Prostate gland (tissue), 2 donors: ENCODE measurements at regions not wholly inside any gene's neighbourhood (a gene's known extent, or its start where the extent isn't known, plus 50 kb on each side); places are given as distances from the start of the nearest gene placed in this dataset.

ENCODE experiments used
- POLR2A ChIP-seq: fragments of 450-650 bp; IDR thresholded peaks from one replicate; pipeline ENCODE4 v1.6.1; 2016; ENCODE audit warnings: antibody characterized with exemption, mild to moderate bottlenecking
- POLR2AphosphoS5 ChIP-seq: sonication (generic); formaldehyde crosslinking; IDR thresholded peaks from one replicate; pipeline ENCODE4 v1.6.1; 2017; ENCODE audit warnings: antibody characterized with exemption
- TF ChIP-seq, protein P1 (sequence below), 4 experiments: fragments of 200-600 bp in 2 of 4; fragments of 450-650 bp in 2 of 4; sonication (generic) in 2 of 4; IDR thresholded peaks; 1 replicate in 3 of 4; 2 replicates in 1 of 4; pipeline ENCODE4 v1.5.1; 2016 to 2019; ENCODE audit warnings: antibody characterized with exemption in 4 of 4, mild to moderate bottlenecking in 2 of 4, moderate library complexity in 2 of 4

DNA sequence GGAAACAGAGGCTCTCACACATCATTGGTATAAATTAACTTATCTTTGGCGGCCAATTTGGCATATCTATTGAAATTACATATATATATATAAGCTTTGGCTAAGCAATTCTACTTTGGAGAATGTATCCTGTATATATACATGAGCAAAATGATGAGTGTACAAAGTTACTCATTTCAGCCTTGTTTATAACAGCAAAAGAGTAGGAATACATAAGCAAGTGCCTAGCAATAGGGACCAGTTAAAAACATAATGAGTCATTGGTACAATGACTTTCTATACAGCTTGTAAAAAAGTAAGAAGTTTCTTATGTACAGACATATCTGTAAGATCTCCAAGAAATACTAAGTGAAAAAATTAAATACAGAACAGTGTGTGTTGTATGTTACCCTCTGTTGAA lies 190.8 kb downstream of the LTN1 start:
- TF ChIP-seq, protein P1, sequence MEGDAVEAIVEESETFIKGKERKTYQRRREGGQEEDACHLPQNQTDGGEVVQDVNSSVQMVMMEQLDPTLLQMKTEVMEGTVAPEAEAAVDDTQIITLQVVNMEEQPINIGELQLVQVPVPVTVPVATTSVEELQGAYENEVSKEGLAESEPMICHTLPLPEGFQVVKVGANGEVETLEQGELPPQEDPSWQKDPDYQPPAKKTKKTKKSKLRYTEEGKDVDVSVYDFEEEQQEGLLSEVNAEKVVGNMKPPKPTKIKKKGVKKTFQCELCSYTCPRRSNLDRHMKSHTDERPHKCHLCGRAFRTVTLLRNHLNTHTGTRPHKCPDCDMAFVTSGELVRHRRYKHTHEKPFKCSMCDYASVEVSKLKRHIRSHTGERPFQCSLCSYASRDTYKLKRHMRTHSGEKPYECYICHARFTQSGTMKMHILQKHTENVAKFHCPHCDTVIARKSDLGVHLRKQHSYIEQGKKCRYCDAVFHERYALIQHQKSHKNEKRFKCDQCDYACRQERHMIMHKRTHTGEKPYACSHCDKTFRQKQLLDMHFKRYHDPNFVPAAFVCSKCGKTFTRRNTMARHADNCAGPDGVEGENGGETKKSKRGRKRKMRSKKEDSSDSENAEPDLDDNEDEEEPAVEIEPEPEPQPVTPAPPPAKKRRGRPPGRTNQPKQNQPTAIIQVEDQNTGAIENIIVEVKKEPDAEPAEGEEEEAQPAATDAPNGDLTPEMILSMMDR (IDR thresholded peaks at IDR 0.05), result no peak
- no peak for TF ChIP-seq POLR2A
- no peak for TF ChIP-seq POLR2AphosphoS5
